Panc1 (cell line): ENCODE measurements at regions not wholly inside any gene's neighbourhood (a gene's known extent, or its start where the extent isn't known, plus 50 kb on each side); places are given as distances from the start of the nearest gene placed in this dataset.
"Not testable (repeated sequence)": the region's sequence is repeated elsewhere in the genome, so short reads cannot be mapped to it uniquely, and the experiment has no call there.

ENCODE experiments used
- ATAC-seq: fragments of 200-7000 bp; cut with Tn5 transposase; 2 replicates; pipeline ENCODE4 v1.9.1; 2020; ENCODE audit warnings: mild to moderate bottlenecking, moderate library complexity
- BruUV-seq: library from RNA; stranded (reverse); fragments of 400-500 nt; replicated peaks from 2 replicates; lab custom pipeline; 2021; lab: Mats Ljungman, UMichigan
- CTCF ChIA-PET: fragments of 300-600 bp; sonication (Branson Sonifier 250); formaldehyde crosslinking; loops from one replicate; lab custom pipeline; 2022; ENCODE audit warnings: antibody characterized with exemption; lab: Charles Lee
- POLR2A ChIA-PET: fragments of 300-600 bp; sonication (Branson Sonifier 250); formaldehyde crosslinking; loops from one replicate; lab custom pipeline; 2022; ENCODE audit warnings: antibody characterized with exemption; lab: Charles Lee
- DNase-seq: peaks from one replicate; pipeline ENCODE4 v3.0.0-alpha.2; 2010; ENCODE audit warnings: low read depth, low spot score
- H3K27ac ChIP-seq: 2 replicates; pipeline ENCODE4 v1.5.1; 2011; ENCODE audit warnings: mild to moderate bottlenecking, low read length, inconsistent platforms
- H3K27me3 ChIP-seq: fragments of 200-500 bp; sonication (Bioruptor generic); 2 replicates; pipeline ENCODE4 v1.6.0; 2014; ENCODE audit warnings: low read length, inconsistent platforms; ENCODE audit not compliant: control insufficient read depth, insufficient read depth
- H3K36me3 ChIP-seq: fragments of 200-500 bp; sonication (Bioruptor generic); 2 replicates; pipeline ENCODE4 v1.5.1; 2014; ENCODE audit warnings: inconsistent platforms, mild to moderate bottlenecking, low read length, moderate library complexity; ENCODE audit not compliant: control insufficient read depth, insufficient read depth
- H3K4me1 ChIP-seq: 2 replicates; pipeline ENCODE4 v1.5.1; 2011; ENCODE audit warnings: inconsistent platforms, mild to moderate bottlenecking, low read length, moderate library complexity; ENCODE audit not compliant: control insufficient read depth, insufficient read depth
- H3K4me3 ChIP-seq, 2 experiments: 2 replicates each; pipeline ENCODE4 v1.5.1; 2011 to 2012; ENCODE audit warnings: low read depth in 2 of 2, low read length in 2 of 2, mild to moderate bottlenecking in 2 of 2, inconsistent platforms in 1 of 2, moderate library complexity in 1 of 2
- H3K9me3 ChIP-seq: fragments of 200-500 bp; sonication (Bioruptor generic); 2 replicates; pipeline ENCODE4 v1.5.1; 2014; ENCODE audit warnings: low read depth, mild to moderate bottlenecking, inconsistent platforms, low read length, moderate library complexity; ENCODE audit not compliant: control insufficient read depth, insufficient read depth
- POLR2AphosphoS5 ChIP-seq: IDR thresholded peaks from 2 replicates; pipeline ENCODE4 v1.6.1; 2012; ENCODE audit warnings: mild to moderate bottlenecking, low read depth, low read length, moderate library complexity
- SIN3A ChIP-seq: IDR thresholded peaks from 2 replicates; pipeline ENCODE4 v1.6.1; 2012; ENCODE audit warnings: low read depth, mild to moderate bottlenecking, low read length, moderate library complexity, borderline replicate concordance; ENCODE audit not compliant: insufficient read depth
- TCF7L2 ChIP-seq: IDR thresholded peaks from 2 replicates; pipeline ENCODE4 v1.6.1; 2011; ENCODE audit warnings: mild to moderate bottlenecking, low read depth, low read length, inconsistent platforms
- in situ Hi-C: cut with HindIII; loops from 2 replicates; pipeline ENCODE4 v1.10.0; 2016; ENCODE audit warnings: low sequenced_read_pairs, low pct_unique_long_range_greater_than_20kb
- intact Hi-C: fragments of 100-400 bp; cut with micrococcal nuclease; formaldehyde crosslinking; loops from one replicate; pipeline ENCODE4 v1.10.0; 2022; ENCODE audit not compliant: unreplicated experiment
- TF ChIP-seq, protein P1 (sequence below): fragments of 450-650 bp; IDR thresholded peaks from 2 replicates; pipeline ENCODE4 v1.5.1; 2017; ENCODE audit warnings: mild to moderate bottlenecking
- TF ChIP-seq, protein P2 (sequence below), 2 experiments: IDR thresholded peaks; 2 replicates each; pipeline ENCODE4 v1.6.1; 2011 to 2012; ENCODE audit warnings: low read depth in 2 of 2, control low read depth in 1 of 2, low read length in 1 of 2, mild to moderate bottlenecking in 1 of 2, moderate library complexity in 1 of 2; ENCODE audit not compliant: insufficient read depth in 1 of 2

DNA sequence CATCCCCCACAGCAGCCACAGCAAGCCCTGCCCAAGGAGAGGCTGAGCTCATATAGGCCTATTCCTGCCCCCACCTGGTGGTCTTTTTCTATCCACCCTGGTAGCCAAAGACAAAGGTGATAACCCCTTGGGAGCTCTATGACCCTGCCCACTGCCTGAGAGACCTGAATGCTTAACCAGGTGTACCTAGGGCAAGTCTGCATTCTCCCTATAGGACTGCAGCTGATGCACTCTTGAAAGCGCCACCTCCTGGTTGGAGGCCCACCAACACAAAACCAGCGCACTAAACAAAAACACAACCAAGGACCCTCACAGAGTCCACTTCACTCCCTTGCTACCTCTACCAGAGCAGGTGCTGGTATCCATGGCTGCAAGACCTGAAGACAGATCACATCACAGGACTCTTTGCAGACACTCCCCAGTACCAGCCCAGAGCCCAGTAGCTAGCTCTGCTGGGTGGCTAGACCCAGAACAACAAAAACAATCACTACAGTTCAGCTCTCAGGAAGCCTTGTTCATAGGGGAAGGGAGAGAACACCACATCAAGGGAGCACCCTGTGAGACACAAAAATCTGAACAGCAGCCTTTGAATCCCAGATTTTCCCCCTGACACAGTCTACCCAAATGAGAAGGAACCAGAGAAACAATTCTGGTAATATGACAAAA, 72.8 kb upstream of the SORL1 start:
- BruUV-seq, POLR2A ChIA-PET, CTCF ChIA-PET: not testable (repeated sequence)

DNA sequence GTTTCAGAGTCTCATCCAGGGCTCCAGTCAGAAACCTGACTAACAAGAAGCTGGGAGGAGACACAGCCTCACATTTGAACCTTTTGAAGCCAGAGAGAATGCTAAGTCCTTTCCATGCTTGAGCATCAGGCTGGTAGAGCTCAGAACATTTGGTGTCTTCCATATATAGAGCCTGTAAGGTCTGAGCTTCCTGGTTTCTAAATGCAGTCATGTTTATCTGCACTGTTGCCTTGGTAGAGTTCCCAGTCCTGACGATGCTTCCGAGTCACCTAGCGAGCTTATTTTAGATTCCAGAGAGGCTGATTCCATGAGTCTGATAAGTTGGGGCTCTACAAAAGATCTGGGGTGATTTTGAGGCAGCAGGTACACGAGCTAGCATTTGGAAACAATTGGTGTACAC, 68.4 kb upstream of the SORL1 start:
- Histone ChIP-seq H3K27me3 (peaks cover 3% of the 10 kb centered on the region; the same call in 1 of the 2 replicates), H3K4me3 (no peak overlapping the region), H3K4me1 (no peaks in the 10 kb centered on the region), H3K27ac (no peak overlapping the region), H3K36me3 (no peaks in the 10 kb centered on the region), H3K9me3 (no peaks in the 10 kb centered on the region)
- TF ChIP-seq, protein P1, sequence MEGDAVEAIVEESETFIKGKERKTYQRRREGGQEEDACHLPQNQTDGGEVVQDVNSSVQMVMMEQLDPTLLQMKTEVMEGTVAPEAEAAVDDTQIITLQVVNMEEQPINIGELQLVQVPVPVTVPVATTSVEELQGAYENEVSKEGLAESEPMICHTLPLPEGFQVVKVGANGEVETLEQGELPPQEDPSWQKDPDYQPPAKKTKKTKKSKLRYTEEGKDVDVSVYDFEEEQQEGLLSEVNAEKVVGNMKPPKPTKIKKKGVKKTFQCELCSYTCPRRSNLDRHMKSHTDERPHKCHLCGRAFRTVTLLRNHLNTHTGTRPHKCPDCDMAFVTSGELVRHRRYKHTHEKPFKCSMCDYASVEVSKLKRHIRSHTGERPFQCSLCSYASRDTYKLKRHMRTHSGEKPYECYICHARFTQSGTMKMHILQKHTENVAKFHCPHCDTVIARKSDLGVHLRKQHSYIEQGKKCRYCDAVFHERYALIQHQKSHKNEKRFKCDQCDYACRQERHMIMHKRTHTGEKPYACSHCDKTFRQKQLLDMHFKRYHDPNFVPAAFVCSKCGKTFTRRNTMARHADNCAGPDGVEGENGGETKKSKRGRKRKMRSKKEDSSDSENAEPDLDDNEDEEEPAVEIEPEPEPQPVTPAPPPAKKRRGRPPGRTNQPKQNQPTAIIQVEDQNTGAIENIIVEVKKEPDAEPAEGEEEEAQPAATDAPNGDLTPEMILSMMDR, result no peak
- TF ChIP-seq TCF7L2, result no peak
- no peak for TF ChIP-seq POLR2AphosphoS5
- no peak for TF ChIP-seq SIN3A
- TF ChIP-seq, protein P2, sequence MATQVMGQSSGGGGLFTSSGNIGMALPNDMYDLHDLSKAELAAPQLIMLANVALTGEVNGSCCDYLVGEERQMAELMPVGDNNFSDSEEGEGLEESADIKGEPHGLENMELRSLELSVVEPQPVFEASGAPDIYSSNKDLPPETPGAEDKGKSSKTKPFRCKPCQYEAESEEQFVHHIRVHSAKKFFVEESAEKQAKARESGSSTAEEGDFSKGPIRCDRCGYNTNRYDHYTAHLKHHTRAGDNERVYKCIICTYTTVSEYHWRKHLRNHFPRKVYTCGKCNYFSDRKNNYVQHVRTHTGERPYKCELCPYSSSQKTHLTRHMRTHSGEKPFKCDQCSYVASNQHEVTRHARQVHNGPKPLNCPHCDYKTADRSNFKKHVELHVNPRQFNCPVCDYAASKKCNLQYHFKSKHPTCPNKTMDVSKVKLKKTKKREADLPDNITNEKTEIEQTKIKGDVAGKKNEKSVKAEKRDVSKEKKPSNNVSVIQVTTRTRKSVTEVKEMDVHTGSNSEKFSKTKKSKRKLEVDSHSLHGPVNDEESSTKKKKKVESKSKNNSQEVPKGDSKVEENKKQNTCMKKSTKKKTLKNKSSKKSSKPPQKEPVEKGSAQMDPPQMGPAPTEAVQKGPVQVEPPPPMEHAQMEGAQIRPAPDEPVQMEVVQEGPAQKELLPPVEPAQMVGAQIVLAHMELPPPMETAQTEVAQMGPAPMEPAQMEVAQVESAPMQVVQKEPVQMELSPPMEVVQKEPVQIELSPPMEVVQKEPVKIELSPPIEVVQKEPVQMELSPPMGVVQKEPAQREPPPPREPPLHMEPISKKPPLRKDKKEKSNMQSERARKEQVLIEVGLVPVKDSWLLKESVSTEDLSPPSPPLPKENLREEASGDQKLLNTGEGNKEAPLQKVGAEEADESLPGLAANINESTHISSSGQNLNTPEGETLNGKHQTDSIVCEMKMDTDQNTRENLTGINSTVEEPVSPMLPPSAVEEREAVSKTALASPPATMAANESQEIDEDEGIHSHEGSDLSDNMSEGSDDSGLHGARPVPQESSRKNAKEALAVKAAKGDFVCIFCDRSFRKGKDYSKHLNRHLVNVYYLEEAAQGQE (IDR thresholded peaks at IDR 0.05; ENCODE audit: insufficient read depth in 1 of 2, low read depth in 2 of 2, low read length in 1 of 2), result no peak
- intact Hi-C loops, result no loop called here
- ChIA-PET POLR2A (no interaction called here), CTCF (no interaction called here)
- in situ Hi-C loops, result no loop called here
- DNase-seq (no peak), ATAC-seq (no peak)
- BruUV-seq, result no TSS peak

More for the DNA sequence above, 72.8 kb upstream of the SORL1 start:
- DNase-seq, H3K4me1 ChIP-seq, H3K27ac ChIP-seq, intact Hi-C loops, H3K4me3 ChIP-seq, in situ Hi-C loops, H3K27me3 ChIP-seq, H3K36me3 ChIP-seq, H3K9me3 ChIP-seq, ATAC-seq: not testable (repeated sequence)
- TF ChIP-seq, protein P1, result peak; percentile 51
